HG03457 (cell line): ENCODE measurements at regions not wholly inside any gene's neighbourhood (a gene's known extent, or its start where the extent isn't known, plus 50 kb on each side); places are given as distances from the start of the nearest gene placed in this dataset.

ENCODE experiments used
- ATAC-seq: cut with Tn5 transposase; IDR thresholded peaks from one replicate; pipeline ENCODE4 v1.9.1; 2021; ENCODE audit warnings: moderate number of reproducible peaks; ENCODE audit not compliant: unreplicated experiment

GRCh38 chr3:147843331-147843730 is 434.2 kb downstream of the ZIC1 start:
- no peak for ATAC-seq

DNA sequence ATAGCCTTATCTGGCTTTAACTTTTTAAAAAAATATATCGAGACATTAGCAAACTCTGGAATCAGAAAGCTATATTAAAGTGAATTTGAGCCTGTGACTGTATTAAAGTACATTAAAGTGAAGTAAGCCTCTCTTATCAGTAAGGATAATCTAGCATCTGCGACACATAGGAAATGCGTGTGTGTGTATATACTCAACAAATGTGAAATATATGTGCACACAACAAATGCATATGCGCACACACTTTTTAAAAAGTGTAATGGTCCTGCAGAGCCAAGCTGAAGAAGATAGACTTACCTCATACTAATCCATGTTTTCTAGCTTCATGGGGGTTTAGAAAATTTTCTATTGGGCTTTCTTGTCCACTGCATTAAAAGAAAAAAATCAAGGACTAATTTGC is 437.1 kb downstream of the ZIC1 start:
- ATAC-seq: no peak

- ATAC-seq: no peak
These were observed 437.8 kb downstream of the ZIC1 start for GRCh38 chr3:147846854-147847478.

DNA sequence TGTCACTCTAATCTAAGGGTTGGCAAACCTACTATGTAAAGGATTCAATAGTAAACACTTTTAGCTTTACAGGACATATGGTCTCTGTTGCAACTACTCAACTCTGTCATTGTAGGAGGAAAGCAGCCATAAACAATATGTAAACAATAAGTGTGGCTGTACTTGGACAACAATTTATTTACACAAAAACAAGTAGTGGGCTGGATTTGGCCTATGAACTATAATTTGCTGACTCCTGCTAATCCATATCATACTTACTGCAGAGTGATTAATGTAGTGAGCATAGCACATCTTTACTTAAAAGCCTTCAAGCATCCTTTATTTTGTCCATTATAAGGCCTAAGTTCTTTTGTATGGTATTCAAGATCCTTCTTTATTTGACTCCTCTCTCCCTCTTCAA is 441.9 kb downstream of the ZIC1 start:
- ATAC-seq: no peak

- ATAC-seq: no peak
These were observed 445.4 kb downstream of the ZIC1 start for GRCh38 chr3:147854542-147854941.

DNA sequence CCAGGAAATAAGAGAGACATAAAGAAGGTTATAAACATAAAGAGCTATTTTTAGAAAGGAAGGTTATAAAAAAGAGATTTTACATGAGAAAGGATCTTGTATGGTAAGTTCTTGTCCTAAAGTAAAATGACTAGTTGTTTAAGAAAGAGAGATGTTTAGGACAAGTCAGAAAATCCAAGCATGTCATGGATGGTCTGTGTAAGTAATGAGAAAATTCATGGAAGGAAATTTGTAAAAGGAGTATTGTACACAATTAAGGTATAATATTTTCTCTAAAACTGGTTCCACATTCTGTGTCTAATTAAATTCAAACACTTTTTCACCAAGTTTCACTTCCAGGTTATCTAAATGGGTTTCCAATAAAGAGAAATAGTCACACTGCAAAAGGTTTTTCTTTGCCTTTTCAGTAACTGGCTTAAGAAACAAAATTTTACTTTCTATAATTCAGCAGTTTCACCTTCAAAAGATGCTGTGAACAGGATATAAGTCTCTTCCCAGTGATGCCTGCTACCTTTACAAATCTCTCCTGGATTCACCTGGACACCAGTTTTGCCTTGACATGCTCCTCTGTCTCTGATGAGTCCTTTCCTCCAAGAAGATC is 455.7 kb downstream of the ZIC1 start:
- no peak for ATAC-seq

GRCh38 chr3:147866561-147866960 is 457.4 kb downstream of the ZIC1 start:
- ATAC-seq: no peak

- no peak for ATAC-seq
These were observed 463.4 kb downstream of the ZIC1 start for GRCh38 chr3:147872568-147872967.

- ATAC-seq: no peak
These were observed 466.3 kb downstream of the ZIC1 start for GRCh38 chr3:147875498-147875897.

GRCh38 chr3:147881933-147882332 is 472.8 kb downstream of the ZIC1 start:
- no peak for ATAC-seq

GRCh38 chr3:147886879-147887278 is 477.7 kb downstream of the ZIC1 start:
- no peak for ATAC-seq

DNA sequence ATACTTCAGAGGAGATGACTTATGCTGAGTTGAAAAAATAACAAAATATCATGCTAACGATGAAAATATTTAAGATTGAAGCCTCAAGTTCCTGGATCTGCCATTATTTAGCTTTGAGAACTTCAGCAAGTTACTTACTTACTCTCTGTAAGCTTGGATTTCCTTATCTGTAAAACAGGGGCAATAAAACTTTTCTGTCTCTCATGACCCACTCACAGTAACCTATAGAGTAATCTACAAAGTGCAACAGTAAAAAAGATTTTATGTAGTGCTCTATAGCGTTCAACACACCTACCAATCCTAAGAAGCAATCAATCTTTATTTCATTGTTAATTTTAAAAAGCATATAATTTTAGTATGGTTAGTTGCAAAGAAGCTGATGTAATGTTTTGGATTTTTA is 478.6 kb downstream of the ZIC1 start:
- ATAC-seq: no peak

DNA sequence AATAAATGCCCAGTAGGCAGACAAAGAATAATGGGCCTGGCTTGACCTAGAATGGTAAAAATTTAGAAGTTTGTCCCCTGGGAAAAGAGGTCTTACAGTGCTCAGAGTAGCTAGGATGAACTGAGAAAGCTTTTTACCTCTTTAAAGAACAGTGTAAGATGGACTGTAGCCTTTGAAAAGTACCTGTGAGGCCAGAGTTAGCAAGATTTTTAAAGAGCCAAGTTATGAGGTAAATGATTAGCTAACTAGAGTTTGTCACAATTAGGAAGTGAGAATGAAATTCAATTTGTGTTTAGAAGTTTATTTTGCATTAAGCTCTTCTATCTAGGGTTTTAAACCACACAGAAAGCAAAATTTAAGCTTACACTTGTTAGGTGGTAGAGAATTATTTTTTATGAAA is 480.9 kb downstream of the ZIC1 start:
- ATAC-seq: peak; percentile 91

- no peak for ATAC-seq
These were observed 486.3 kb downstream of the ZIC1 start for GRCh38 chr3:147895509-147895908.

DNA sequence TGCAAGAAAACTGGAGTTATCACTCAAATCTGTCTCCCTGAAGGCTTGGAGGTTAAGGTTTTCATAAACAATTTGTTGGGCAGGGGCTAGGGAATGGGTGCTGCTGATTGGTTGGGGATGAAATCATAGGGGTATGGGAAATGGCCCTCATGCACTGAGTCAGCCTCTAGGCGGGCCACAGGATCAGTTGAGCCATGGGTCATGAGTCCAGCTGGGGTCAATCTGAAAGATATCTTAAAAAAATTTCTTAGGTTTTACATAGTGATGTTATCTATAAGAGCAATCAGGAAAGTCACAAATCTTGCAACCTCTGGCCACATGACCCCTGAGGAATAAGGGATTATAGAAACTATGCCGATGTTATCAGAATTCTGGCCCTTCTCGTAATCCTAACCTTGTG is 491.7 kb downstream of the ZIC1 start:
- ATAC-seq: no peak

DNA sequence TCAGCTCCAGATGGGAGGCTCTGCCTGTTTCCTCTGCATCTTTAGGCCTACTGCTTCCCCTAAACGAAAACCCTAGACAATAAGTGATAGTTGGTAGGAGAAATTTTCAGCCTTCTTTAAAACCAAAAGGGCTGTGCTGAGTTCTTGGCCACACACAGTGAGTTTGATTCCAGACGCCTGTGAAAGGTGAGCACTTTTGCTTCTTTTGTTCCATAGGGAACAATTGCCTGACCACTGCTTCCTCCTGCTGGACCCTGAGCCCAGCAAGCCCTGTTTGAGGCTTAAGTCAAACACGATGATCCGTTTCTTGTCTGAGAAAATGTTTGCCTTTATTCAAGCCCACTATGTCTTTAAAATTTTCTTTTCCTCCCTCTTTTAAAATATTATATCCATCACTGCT is 493.9 kb downstream of the ZIC1 start:
- no peak for ATAC-seq

DNA sequence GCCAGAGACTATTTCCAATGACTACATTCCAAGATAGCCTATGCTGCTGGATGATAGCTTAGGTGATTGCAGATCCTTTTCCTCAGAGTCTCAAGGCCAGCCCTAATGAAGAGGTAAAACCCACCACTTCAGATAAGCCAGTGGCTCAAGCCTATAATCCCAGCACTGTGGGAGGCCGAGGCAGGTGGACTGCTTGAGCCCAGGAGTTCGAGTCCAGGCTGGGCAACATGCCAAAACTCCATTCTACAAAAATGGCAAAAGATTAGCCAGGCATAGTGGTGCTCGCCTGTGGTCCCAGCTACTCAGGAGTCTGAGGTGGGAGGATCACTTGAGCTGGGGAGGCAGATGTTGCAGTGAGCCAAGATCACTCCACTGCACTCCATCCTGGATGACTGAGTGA is 495.3 kb downstream of the ZIC1 start:
- no peak for ATAC-seq

DNA sequence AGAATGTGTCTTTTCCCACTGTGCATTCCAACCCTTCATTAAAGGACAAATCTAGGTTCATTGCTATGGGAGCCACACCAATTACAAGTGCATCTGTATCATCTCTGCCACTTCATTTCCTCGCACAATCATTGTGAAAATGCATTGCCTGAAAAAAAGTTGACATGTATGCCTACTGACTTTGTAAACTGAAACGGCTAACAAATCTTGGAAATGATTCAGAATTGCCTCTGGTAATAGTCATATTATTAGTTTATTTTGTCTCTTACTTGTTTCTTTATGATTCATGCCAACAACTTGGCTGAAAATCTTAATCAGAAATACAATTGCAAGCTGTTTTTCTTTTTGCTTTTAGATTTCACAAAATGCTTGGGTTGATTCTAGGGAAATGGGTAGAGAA is 497.1 kb downstream of the ZIC1 start:
- no peak for ATAC-seq

DNA sequence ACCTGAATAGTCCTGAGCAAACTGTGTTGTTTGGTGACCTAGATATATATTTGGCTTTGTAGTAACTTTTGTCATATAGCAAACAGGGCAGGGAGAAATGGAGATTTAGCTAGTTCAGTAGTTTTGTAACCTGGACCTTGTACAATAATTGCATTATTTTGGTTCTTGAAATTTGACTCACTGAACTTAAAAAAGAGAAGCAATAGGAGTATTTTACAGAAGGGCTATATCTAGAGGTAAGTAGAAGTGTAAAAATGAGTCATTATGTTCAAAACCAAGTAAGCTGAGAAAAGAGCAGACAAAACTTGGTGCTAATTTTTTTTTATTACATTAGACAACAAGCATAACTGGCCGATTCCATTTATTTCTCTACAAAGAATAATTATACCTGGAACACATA is 505.4 kb downstream of the ZIC1 start:
- ATAC-seq: no peak

DNA sequence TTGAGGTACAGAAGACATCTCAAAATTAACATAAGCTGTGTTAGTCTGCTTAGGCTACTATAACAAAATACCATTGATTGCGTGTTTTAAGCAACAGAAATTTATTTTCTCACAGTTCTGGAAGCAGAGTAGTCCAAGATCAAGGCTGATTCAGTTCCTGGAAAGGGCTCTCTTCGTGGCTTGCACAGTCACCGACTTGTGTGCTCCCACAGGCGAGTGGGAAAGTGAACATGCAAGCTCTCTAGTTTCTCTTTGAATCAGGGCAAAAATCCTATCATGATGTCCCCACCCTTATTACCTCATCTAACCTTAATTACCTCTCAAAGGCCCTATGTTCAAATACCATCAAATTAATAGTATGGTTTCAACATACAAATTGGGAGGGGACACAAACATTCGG is 505.9 kb downstream of the ZIC1 start:
- ATAC-seq: no peak

GRCh38 chr3:147919496-147919895 is 510.3 kb downstream of the ZIC1 start:
- no peak for ATAC-seq

DNA sequence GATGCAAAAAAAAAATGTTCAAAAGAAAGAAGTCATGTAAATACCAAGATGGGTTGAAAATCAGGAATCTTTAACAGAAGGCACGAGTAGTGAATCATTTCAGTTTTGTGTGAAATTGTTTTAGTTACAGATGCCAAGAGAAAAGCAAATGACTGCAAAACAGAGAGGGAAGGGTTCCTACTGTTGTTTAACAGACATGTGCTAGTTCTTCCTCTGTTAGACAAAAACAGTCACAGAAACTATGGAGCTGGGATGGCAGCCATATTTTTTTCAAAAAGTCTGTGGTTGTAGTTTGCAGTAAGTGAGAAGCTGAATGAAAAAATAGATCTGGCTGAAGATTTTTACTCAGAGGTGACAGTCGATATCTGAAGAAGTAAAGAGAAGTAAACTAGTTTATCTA is 511.9 kb downstream of the ZIC1 start:
- no peak for ATAC-seq

DNA sequence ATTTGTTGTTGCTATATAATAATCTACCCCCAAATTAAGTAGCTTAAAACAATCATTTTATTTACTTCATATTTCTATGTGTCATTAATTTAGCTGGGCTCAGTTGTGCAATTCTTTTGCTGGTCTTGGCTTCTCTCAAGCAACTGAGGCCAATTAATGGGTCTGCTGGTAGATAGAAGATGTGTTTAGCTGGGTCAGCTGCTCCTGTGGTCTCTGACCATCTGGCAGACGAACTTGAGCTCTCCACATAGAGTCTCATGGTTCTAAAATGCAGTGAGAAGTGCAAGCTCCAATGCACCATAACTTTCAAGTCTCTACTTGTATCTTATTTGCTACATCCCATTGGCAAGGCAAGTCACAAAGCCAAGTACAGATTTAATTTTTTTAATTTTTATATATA is 515.6 kb downstream of the ZIC1 start:
- ATAC-seq: no peak
